Ascending aorta (tissue), 2 donors: ENCODE measurements at regions not wholly inside any gene's neighbourhood (a gene's known extent, or its start where the extent isn't known, plus 50 kb on each side); places are given as distances from the start of the nearest gene placed in this dataset.

ENCODE experiments used
- DNase-seq, 2 donors: peaks; one replicate each; pipeline ENCODE4 v3.0.0-alpha.2; 2019; ENCODE audit warnings: low spot score in 2 of 2
- H3K27ac ChIP-seq, 2 donors: fragments of 200-600 bp; sonication (generic); one replicate each; pipeline ENCODE4 v1.5.1; 2016 to 2017; ENCODE audit warnings: mild to moderate bottlenecking in 1 of 2
- H3K27me3 ChIP-seq: fragments of 200-600 bp; sonication (generic); one replicate; pipeline ENCODE4 v1.5.1; 2017
- H3K36me3 ChIP-seq, 2 donors: fragments of 200-600 bp; sonication (generic); one replicate each; pipeline ENCODE4 v1.5.1; 2016
- H3K4me1 ChIP-seq, 2 donors: fragments of 200-600 bp; sonication (generic); one replicate each; pipeline ENCODE4 v1.5.1; 2016 to 2017; ENCODE audit warnings: mild to moderate bottlenecking in 1 of 2
- H3K4me3 ChIP-seq, 2 donors: fragments of 200-600 bp; sonication (generic); one replicate each; pipeline ENCODE4 v1.5.1; 2016 to 2017; ENCODE audit warnings: mild to moderate bottlenecking in 1 of 2
- H3K9me3 ChIP-seq, 2 donors: fragments of 200-600 bp; sonication (generic); one replicate each; pipeline ENCODE4 v1.5.1; 2016
- intact Hi-C: fragments of 100-400 bp; cut with DNase I; formaldehyde crosslinking; loops from one replicate; pipeline ENCODE4 v1.15.1; 2023
- TF ChIP-seq, protein P1 (sequence below), 3 experiments: fragments of 200-600 bp in 2 of 3; fragments of 450-650 bp in 1 of 3; sonication (generic) in 2 of 3; IDR thresholded peaks; one replicate each; pipeline ENCODE4 v1.5.1; 2016 to 2019; ENCODE audit warnings: antibody characterized with exemption in 3 of 3, mild to moderate bottlenecking in 1 of 3, moderate library complexity in 1 of 3

DNA sequence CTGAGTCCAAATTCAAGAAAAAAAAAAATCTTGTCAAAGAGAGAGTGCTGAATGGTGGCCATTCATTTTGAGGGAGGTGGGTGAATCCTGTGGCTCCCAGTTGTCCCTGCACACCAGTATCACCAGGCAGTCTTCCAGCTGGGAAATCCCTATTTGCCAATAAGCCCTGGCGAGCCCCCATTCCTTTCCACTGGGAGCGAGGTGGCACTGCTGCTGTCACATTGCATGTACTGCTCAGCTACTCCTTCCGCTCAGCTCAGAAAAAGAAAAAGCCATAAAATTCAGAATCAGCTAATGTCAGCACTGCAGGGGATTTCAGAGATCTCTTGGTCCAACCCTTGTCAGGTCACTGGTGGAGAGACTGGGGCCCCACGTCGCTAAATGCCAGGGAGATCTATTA, 298.5 kb downstream of the OMA1 start:
- peaks cover 4 to 8% of the 10 kb centered on the region in 2 donors for H3K4me1 ChIP-seq
- no peaks in the 10 kb centered on the region for H3K9me3 ChIP-seq
- no peak overlapping the region for H3K4me3 ChIP-seq
- peaks cover 5% of the 10 kb centered on the region for H3K27me3 ChIP-seq
- H3K36me3 ChIP-seq = no peaks in the 10 kb centered on the region
- TF ChIP-seq, protein P1, sequence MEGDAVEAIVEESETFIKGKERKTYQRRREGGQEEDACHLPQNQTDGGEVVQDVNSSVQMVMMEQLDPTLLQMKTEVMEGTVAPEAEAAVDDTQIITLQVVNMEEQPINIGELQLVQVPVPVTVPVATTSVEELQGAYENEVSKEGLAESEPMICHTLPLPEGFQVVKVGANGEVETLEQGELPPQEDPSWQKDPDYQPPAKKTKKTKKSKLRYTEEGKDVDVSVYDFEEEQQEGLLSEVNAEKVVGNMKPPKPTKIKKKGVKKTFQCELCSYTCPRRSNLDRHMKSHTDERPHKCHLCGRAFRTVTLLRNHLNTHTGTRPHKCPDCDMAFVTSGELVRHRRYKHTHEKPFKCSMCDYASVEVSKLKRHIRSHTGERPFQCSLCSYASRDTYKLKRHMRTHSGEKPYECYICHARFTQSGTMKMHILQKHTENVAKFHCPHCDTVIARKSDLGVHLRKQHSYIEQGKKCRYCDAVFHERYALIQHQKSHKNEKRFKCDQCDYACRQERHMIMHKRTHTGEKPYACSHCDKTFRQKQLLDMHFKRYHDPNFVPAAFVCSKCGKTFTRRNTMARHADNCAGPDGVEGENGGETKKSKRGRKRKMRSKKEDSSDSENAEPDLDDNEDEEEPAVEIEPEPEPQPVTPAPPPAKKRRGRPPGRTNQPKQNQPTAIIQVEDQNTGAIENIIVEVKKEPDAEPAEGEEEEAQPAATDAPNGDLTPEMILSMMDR (IDR thresholded peaks at IDR 0.05) = no peak
- no peak overlapping the region for H3K27ac ChIP-seq
- DNase-seq = no peak
- intact Hi-C loops = no loop called here

DNA sequence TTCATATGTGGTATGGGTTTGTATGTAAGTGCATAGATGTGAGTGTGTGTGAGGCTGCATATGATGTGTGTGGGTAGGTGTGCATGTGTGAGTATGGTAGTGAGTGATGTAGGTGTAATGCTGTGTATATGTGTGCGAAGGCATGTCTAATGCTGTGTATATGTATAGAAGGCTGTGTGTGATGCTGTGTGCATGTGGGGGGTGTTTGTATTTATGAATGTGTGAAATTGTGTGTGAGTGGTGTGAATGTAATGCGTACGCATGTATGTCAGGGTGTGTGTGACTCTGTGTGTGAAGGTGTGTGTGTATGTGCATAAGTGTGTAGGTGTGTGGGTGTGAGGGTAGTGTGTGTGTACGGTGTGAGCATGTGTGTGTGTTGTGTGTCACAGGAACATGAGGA, 300.0 kb downstream of the OMA1 start:
- no peak for DNase-seq
- TF ChIP-seq, protein P1 (IDR thresholded peaks at IDR 0.05) = no peak
- Histone ChIP-seq H3K4me3 (no peak overlapping the region), H3K27me3 (peaks cover 5% of the 10 kb centered on the region), H3K27ac (no peak overlapping the region), H3K9me3 (no peaks in the 10 kb centered on the region), H3K36me3 (no peaks in the 10 kb centered on the region), H3K4me1 (peaks cover 4 to 8% of the 10 kb centered on the region in 2 donors)
- intact Hi-C loops = no loop called here

GRCh38 chr1:58244872-58245271, 301.7 kb downstream of the OMA1 start:
- H3K36me3 ChIP-seq = no peaks in the 10 kb centered on the region
- H3K27me3 ChIP-seq = peaks cover 5% of the 10 kb centered on the region
- intact Hi-C loops = no loop called here
- H3K27ac ChIP-seq = no peak overlapping the region
- no peak for DNase-seq
- TF ChIP-seq, protein P1 (IDR thresholded peaks at IDR 0.05) = no peak
- H3K4me3 ChIP-seq = no peak overlapping the region
- H3K4me1 ChIP-seq = peaks cover 2 to 4% of the 10 kb centered on the region in 2 donors
- no peaks in the 10 kb centered on the region for H3K9me3 ChIP-seq

DNA sequence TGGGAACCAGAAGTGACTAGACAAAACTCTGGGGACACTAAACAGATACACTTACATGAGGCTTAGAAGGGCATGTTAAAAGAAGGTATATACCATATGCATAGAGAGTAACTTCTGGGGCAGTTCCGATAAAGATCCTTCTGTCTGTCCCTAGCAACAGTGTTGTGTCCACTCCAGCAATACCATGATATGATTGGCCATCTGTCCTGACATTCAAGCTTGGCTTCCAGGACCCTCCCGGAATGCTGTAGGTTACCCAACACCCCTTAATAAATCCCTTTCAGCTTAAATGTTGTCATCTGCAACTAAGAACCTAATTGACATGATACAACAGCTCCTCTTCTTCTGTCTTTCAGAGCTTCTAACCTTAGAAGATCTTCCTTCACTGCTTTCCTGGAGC, 307.7 kb downstream of the OMA1 start:
- Histone ChIP-seq H3K36me3 (no peaks in the 10 kb centered on the region), H3K4me3 (no peak overlapping the region), H3K27me3 (no peaks in the 10 kb centered on the region), H3K27ac (no peak overlapping the region), H3K4me1 (no peaks in the 10 kb centered on the region), H3K9me3 (no peaks in the 10 kb centered on the region)
- DNase-seq = no peak
- intact Hi-C loops = no loop called here
- TF ChIP-seq, protein P1 (IDR thresholded peaks at IDR 0.05) = no peak

- no peaks in the 10 kb centered on the region for H3K36me3 ChIP-seq
- intact Hi-C loops = no loop called here
- H3K9me3 ChIP-seq = no peaks in the 10 kb centered on the region
- H3K27ac ChIP-seq = no peak overlapping the region
- H3K4me3 ChIP-seq = no peak overlapping the region
- TF ChIP-seq, protein P1 (IDR thresholded peaks at IDR 0.05) = no peak
- no peaks in the 10 kb centered on the region for H3K4me1 ChIP-seq
- no peaks in the 10 kb centered on the region for H3K27me3 ChIP-seq
- DNase-seq = no peak
Measured at GRCh38 chr1:58233729-58234128, 312.8 kb downstream of the OMA1 start.

- no peaks in the 10 kb centered on the region for H3K9me3 ChIP-seq
- H3K4me1 ChIP-seq = no peaks in the 10 kb centered on the region
- no peak overlapping the region for H3K27ac ChIP-seq
- DNase-seq = no peak
- no peaks in the 10 kb centered on the region for H3K36me3 ChIP-seq
- H3K27me3 ChIP-seq = no peaks in the 10 kb centered on the region
- intact Hi-C loops = no loop called here
- TF ChIP-seq, protein P1 (IDR thresholded peaks at IDR 0.05) = no peak
- H3K4me3 ChIP-seq = no peak overlapping the region
Measured at GRCh38 chr1:58231204-58231603, 315.3 kb downstream of the OMA1 start.
